Panc1 (cell line): ENCODE measurements at regions not wholly inside any gene's neighbourhood (a gene's known extent, or its start where the extent isn't known, plus 50 kb on each side); places are given as distances from the start of the nearest gene placed in this dataset.

ENCODE experiments used
- ATAC-seq: fragments of 200-7000 bp; cut with Tn5 transposase; 2 replicates; pipeline ENCODE4 v1.9.1; 2020; ENCODE audit warnings: mild to moderate bottlenecking, moderate library complexity
- BruUV-seq: library from RNA; stranded (reverse); fragments of 400-500 nt; replicated peaks from 2 replicates; lab custom pipeline; 2021; lab: Mats Ljungman, UMichigan
- CTCF ChIA-PET: fragments of 300-600 bp; sonication (Branson Sonifier 250); formaldehyde crosslinking; loops from one replicate; lab custom pipeline; 2022; ENCODE audit warnings: antibody characterized with exemption; lab: Charles Lee
- POLR2A ChIA-PET: fragments of 300-600 bp; sonication (Branson Sonifier 250); formaldehyde crosslinking; loops from one replicate; lab custom pipeline; 2022; ENCODE audit warnings: antibody characterized with exemption; lab: Charles Lee
- DNase-seq: peaks from one replicate; pipeline ENCODE4 v3.0.0-alpha.2; 2010; ENCODE audit warnings: low read depth, low spot score
- H3K27ac ChIP-seq: 2 replicates; pipeline ENCODE4 v1.5.1; 2011; ENCODE audit warnings: mild to moderate bottlenecking, low read length, inconsistent platforms
- H3K27me3 ChIP-seq: fragments of 200-500 bp; sonication (Bioruptor generic); 2 replicates; pipeline ENCODE4 v1.6.0; 2014; ENCODE audit warnings: low read length, inconsistent platforms; ENCODE audit not compliant: control insufficient read depth, insufficient read depth
- H3K36me3 ChIP-seq: fragments of 200-500 bp; sonication (Bioruptor generic); 2 replicates; pipeline ENCODE4 v1.5.1; 2014; ENCODE audit warnings: inconsistent platforms, mild to moderate bottlenecking, low read length, moderate library complexity; ENCODE audit not compliant: control insufficient read depth, insufficient read depth
- H3K4me1 ChIP-seq: 2 replicates; pipeline ENCODE4 v1.5.1; 2011; ENCODE audit warnings: inconsistent platforms, mild to moderate bottlenecking, low read length, moderate library complexity; ENCODE audit not compliant: control insufficient read depth, insufficient read depth
- H3K4me3 ChIP-seq, 2 experiments: 2 replicates each; pipeline ENCODE4 v1.5.1; 2011 to 2012; ENCODE audit warnings: low read depth in 2 of 2, low read length in 2 of 2, mild to moderate bottlenecking in 2 of 2, inconsistent platforms in 1 of 2, moderate library complexity in 1 of 2
- H3K9me3 ChIP-seq: fragments of 200-500 bp; sonication (Bioruptor generic); 2 replicates; pipeline ENCODE4 v1.5.1; 2014; ENCODE audit warnings: low read depth, mild to moderate bottlenecking, inconsistent platforms, low read length, moderate library complexity; ENCODE audit not compliant: control insufficient read depth, insufficient read depth
- CTCF ChIP-seq: fragments of 450-650 bp; IDR thresholded peaks from 2 replicates; pipeline ENCODE4 v1.5.1; 2017; ENCODE audit warnings: mild to moderate bottlenecking
- POLR2AphosphoS5 ChIP-seq: IDR thresholded peaks from 2 replicates; pipeline ENCODE4 v1.6.1; 2012; ENCODE audit warnings: mild to moderate bottlenecking, low read depth, low read length, moderate library complexity
- REST ChIP-seq, 2 experiments: IDR thresholded peaks; 2 replicates each; pipeline ENCODE4 v1.6.1; 2011 to 2012; ENCODE audit warnings: low read depth in 2 of 2, control low read depth in 1 of 2, low read length in 1 of 2, mild to moderate bottlenecking in 1 of 2, moderate library complexity in 1 of 2; ENCODE audit not compliant: insufficient read depth in 1 of 2
- SIN3A ChIP-seq: IDR thresholded peaks from 2 replicates; pipeline ENCODE4 v1.6.1; 2012; ENCODE audit warnings: low read depth, mild to moderate bottlenecking, low read length, moderate library complexity, borderline replicate concordance; ENCODE audit not compliant: insufficient read depth
- TCF7L2 ChIP-seq: IDR thresholded peaks from 2 replicates; pipeline ENCODE4 v1.6.1; 2011; ENCODE audit warnings: mild to moderate bottlenecking, low read depth, low read length, inconsistent platforms
- in situ Hi-C: cut with HindIII; loops from 2 replicates; pipeline ENCODE4 v1.10.0; 2016; ENCODE audit warnings: low sequenced_read_pairs, low pct_unique_long_range_greater_than_20kb
- intact Hi-C: fragments of 100-400 bp; cut with micrococcal nuclease; formaldehyde crosslinking; loops from one replicate; pipeline ENCODE4 v1.10.0; 2022; ENCODE audit not compliant: unreplicated experiment

GRCh38 chr7:124354201-124354600 lies 321.3 kb upstream of the TMEM229A start:
- H3K27me3 ChIP-seq = no peaks in the 10 kb centered on the region
- POLR2A ChIA-PET = no interaction called here
- BruUV-seq = no TSS peak

GRCh38 chr7:124351950-124352349 lies 319.1 kb upstream of the TMEM229A start:
- Histone ChIP-seq H3K4me1 (no peaks in the 10 kb centered on the region), H3K4me3 (no peak overlapping the region), H3K27me3 (no peaks in the 10 kb centered on the region), H3K9me3 (no peaks in the 10 kb centered on the region), H3K36me3 (no peaks in the 10 kb centered on the region), H3K27ac (no peak overlapping the region)
- DNase-seq = no peak
- no peak for TF ChIP-seq CTCF
- TF ChIP-seq POLR2AphosphoS5 = no peak
- no peak for TF ChIP-seq REST (IDR thresholded peaks at IDR 0.05; ENCODE audit: insufficient read depth in 1 of 2, low read depth in 2 of 2, low read length in 1 of 2)
- CTCF ChIA-PET = no interaction called here
- intact Hi-C loops (no loop called here), in situ Hi-C loops (no loop called here)
- no peak for ATAC-seq
- POLR2A ChIA-PET = no interaction called here
- BruUV-seq = no TSS peak

More at GRCh38 chr7:124354201-124354600, 321.3 kb upstream of the TMEM229A start:
- no peaks in the 10 kb centered on the region for H3K4me1 ChIP-seq
- no peak overlapping the region for H3K27ac ChIP-seq
- in situ Hi-C loops (no loop called here), intact Hi-C loops (no loop called here)
- no peak overlapping the region for H3K4me3 ChIP-seq
- 0 out of 2 replicates have a peak, but pooled peaks cover 4% of the 10 kb centered on the region for H3K9me3 ChIP-seq
- TF ChIP-seq CTCF (no peak), REST (IDR thresholded peaks at IDR 0.05; ENCODE audit: insufficient read depth in 1 of 2, low read depth in 2 of 2, low read length in 1 of 2) (no peak), SIN3A (no peak), POLR2AphosphoS5 (no peak), TCF7L2 (no peak)
- DNase-seq (no peak), ATAC-seq (no peak)
- CTCF ChIA-PET = no interaction called here
- no peaks in the 10 kb centered on the region for H3K36me3 ChIP-seq
